Activated CD8-positive, alpha-beta memory T cell treated with anti-CD3 and anti-CD28 coated beads, Interleukin-2, amount 50 U/mL, for 1 hour (primary cell): ENCODE measurements at regions not wholly inside any gene's neighbourhood (a gene's known extent, or its start where the extent isn't known, plus 50 kb on each side); places are given as distances from the start of the nearest gene placed in this dataset.

ENCODE experiments used
- DNase-seq: peaks from one replicate; pipeline ENCODE4 v3.0.0-alpha.2; 2020; ENCODE audit errors: extremely low read depth

GRCh38 chr1:23639460-23640095 lies 52.0 kb upstream of the RPL11 start:
- DNase-seq, result no peak

DNA sequence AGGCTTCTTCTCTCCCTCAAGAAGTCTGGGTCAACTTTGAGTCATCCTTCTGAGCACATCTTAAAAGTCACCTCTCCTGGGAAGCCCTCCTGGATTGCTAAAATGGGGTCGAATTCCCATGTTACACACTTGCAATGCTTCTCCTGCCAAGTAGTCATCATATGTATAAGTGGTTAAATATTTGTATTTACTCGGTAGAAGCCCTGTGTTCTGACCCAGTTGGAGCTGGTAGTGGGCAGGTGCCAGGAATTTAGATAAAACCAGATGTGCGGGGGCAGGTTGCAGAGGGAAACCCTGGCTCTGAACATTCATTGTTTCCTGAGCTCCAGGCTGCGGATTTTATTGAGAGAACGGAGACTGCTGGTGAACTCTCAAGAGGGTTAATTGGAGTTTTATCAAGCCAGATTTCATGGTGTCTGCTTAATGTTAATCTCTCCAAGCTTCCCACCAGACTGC lies 52.8 kb upstream of the RPL11 start:
- DNase-seq, result no peak

- no peak for DNase-seq
These were observed 53.4 kb upstream of the RPL11 start for GRCh38 chr1:23638188-23638619.

DNA sequence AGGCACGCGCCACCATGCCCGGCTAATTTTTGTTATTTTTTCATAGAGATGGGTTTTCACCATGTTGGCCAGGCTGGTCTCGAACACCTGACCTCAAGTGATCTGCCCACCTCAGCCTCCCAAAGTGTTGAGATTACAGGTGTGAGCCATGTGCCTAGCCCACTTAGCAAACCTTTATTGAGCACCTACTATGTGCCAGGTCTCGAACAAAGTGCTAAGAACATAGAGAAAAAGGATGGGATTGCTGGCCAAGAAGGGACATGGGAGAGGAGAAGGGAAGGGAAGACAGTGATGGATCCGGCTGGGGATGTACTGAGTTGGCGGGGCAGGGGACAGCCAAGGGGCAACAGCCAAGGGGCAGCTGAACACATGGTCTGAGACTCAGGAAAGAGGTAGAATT lies 55.6 kb upstream of the RPL11 start:
- no peak for DNase-seq

DNA sequence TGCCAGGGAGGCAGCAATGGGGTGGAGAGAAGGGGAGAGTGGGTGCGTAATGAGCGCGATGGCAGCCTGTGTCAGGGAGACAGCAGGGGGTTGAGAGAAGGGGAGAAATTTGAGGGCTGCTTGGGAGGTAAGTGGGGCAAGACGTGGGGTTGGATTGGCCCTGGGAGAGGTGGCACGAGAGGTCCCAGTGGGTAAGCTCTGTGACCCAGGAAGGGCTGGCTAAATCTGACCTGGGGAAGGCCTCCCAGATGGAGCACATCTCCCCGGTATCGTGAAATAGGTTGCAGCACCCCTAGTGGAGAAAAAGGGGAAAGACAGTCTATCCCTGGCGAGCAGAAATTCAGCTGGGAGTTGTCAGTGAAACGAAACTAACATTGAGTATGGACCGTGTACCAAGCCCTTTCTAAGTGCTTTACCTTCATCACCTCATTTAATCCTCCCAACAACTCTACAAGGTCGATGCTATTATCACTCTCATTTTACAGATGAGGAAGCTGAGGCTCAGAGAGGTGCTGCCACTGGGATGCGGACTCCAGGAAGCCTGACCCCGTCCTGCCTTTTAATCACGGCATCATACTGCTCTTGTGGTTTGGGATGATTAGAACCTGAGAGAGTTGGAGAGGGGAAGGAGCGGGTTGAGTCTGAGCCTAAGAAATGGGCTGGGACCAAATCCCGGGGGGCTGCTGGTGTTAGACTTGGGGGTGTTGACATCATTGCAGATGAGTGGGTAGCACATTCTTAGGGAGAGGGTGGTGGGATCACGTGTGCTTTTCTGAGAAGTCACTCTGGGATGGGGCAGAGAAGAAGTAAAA lies 56.6 kb upstream of the RPL11 start:
- no peak for DNase-seq

GRCh38 chr1:23634518-23634839 lies 57.1 kb upstream of the RPL11 start:
- DNase-seq, result no peak

GRCh38 chr1:23632479-23633160 lies 59.0 kb upstream of the RPL11 start:
- DNase-seq, result no peak

DNA sequence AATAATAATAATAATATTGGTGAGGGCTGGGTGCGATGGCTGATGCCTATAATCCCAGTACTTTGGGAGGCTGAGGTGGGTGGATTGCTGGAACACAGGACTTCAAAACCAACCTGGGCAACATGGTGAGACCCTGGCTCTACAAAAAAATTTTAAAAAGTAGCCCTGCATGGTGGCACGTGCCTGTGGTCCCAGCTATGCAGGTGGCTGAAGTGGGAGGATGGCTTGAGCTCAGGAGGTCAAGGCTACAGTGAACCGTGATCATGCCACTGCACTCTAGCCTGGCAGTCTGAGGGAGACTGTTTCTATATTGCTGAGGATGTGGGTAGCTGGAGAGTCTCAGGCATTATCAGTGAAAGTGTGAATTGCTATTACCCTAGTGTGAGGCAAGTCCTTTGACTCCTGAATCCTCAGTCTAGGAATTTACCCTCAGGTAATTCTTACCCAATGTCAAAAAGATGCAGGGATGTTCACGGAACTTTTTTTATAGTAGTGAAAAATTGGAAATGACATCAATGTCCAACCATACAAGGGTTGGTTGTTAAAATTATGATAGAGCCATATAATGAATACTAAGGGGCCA lies 61.8 kb upstream of the RPL11 start:
- DNase-seq, result no peak

DNA sequence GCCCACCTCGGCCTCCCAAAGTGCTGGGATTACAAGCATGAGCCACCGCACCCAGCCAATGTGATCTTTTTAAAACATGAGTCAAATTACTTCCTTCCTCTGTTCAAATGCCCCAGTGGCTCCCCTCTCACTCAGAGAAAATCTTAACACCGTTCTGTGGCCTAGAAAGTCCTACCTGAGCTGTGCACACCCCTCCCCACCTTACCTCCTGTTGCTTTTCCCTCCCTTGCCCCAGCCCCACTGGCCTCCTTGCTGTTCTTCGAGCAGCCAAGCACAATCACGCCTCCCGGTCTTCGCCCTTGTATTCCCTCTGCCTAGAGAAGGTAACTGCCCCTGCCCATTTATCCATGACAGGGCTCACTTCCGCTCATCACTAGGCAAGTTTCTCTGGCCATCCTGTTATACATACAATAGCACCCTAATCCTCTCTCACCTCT lies 62.6 kb upstream of the RPL11 start:
- no peak for DNase-seq

DNA sequence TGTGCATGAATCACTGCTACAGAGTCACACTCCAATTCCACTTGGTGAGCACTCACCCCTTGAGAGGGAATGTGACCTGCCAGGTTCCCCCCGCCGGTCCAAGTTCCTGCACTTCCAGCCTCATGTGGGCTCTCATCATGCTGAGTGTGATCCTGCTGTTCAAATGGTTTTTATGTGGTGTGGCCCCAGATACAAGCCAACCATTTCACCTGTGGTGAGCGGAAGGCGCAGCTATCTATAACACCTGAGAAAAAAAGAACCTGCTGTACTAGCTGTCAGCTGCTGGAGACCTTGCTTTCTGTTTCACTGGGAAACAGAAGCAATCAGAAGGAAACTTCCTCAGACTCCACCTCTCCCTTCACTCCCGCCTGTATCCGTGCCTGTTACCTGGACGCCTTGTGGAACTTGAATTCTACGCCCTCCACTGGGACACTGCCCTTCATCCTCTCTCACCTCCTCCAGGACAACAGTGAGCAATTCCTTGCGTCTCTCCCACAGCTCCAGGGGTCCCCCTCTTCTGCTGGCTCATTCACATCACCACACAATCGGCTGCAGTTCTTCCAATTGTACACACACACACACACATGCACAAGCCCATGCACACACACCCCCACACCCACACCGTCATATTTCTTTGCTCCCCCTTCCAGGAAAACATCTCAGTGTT lies 64.4 kb upstream of the RPL11 start:
- DNase-seq, result no peak

DNA sequence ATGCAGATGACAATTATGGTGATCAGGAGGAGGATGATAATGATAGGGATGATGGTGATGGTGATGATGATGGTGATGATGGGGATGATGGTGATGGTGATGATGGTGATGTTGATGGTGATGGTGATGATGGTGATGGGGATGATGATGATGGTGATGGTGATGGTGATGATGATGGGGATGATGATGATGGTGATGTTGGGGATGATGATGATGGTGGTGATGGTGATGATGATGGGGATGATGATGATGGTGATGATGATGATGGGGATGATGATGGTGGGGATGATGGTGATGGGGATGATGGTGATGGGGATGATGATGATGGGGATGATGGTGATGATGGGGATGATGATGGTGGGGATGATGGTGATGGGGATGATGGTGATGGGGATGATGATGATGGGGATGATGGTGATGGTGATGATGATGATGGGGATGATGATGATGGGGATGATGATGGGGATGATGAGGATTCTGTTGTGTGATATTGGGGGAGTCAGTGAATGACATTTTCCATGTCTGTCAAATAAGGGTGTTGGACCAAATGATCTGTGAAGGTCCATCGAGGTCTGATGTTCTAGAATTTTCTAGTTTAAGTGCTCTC lies 65.6 kb upstream of the RPL11 start:
- DNase-seq, result no peak

GRCh38 chr1:23625459-23625858 lies 66.1 kb upstream of the RPL11 start:
- DNase-seq, result no peak

DNA sequence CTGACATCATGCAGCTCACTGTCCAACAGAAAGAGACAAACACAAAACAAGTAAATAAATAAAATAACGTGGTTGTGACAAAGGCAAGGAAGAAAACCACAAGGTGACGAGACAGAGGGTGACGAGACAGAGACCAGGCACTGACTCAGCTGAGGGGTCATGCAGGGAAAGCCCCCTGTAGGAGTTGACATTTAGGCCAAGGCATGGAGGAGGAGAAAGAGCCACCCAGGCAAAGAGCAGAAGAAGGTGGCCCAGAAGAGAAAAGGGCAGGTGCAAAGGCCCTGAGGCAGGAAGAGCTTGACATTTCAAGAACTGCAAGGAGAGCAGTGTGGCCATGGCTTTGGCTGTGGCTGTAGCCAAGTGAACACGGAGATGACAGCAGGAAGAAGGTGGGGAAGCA lies 65.1 kb upstream of the ID3 start:
- DNase-seq, result no peak

DNA sequence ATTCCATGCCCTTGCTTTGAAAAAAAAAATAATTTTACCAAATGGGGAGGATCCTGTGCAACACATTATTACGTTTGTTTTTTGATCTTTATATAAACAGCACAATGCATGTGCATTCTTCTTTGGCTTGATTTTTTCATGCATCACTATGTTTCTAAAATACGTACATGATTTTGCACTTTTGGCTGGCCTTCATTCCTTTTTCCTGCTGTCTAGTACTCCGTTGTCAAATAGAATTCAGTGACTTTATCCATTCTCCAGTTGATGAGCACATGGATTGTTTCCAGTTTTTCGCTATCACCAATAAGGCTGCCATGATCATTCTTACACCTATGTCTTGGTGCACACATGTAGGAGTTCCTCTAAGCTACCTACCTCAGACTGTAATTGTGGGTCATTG lies 63.0 kb upstream of the ID3 start:
- no peak for DNase-seq

GRCh38 chr1:23620605-23621004 lies 61.3 kb upstream of the ID3 start:
- no peak for DNase-seq

GRCh38 chr1:23619299-23620188 lies 60.2 kb upstream of the ID3 start:
- DNase-seq, result peak; percentile 57

DNA sequence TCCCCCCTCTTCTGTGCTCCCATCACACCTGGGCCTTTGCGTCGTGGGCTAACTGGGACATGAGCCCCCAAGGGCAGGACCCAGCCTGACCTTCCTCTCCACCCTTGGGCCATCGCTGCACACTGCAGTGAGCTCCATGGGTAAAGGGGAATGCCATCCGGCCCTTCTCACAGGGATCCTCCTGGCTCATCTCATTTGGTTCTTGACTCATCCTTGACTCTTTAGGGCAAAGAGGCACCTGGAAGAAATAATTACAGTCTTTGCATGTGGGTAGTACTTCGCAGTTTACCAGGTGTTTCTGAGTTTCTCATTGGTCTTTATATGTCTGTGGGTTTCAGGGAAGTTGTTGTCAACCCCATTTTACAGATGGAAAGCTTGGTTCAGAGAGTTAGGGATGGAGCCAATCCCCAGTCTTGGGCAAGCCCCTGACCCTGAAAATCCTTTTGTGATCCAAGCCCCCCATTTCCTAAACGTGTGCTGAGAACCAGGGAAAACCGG lies 59.3 kb upstream of the ID3 start:
- DNase-seq, result no peak

DNA sequence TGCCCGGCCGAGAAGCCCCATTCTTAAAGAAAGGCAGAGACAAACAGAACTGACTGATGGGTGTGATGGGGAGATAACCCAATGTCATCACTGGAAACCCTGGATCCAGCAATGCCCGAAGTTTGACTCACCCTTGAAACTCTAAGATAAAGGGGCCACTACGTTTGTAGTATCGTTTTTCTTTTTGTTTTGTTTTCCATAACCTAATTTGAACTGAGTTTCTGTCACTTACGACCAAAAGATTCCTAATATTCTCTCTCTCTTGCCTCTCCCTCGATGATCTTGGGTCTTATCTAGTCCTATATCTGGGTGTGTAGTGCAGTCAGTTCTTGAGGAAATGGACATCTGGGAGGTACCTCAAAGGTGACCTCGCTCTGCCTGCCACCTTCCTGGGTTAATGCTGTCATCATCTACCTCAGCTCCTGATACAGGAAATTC lies 57.8 kb upstream of the ID3 start:
- DNase-seq, result no peak

DNA sequence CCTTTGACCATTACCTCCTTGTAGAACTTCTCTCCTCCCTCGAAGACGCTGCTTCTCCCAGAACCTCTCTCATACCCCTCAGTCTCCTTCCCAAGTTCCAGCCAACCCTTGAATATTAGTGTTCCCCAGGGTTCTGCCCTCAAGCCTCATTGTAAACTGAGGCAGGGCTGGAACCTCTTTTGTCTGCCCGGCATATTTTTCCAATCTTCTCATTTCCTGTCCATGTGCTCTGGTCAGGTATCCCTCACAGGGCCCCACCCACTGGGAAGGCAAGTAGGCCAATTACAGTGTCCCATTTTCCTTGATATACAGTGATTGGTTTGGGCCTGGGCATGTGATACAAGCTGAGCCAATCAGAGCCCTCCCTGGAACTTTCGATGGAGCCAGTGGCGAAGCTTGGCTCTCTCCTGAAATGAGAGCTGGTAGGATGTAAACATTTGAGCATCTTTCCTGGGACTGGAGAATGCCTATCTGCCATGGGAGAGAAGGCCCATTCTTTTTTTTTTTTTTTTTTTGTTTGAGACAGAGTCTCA lies 57.1 kb upstream of the ID3 start:
- no peak for DNase-seq

DNA sequence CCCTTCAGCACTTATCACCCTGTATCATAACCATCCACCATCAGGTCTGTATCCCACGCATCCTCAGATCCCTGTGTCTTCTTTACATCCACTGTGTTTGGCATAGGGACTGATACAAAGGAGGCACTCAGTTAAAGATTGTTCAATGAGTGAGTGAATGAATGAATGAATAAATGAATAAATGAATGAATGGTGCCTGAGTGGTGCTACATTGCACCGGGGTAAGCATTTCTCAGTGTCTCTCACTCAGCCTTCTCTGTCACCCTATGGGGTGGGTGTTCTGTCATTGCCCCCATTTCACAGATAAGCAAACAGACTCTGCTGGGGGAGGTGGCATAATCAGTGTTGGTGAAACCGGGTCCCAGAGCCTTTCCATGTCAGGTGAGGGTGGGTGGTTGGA lies 56.6 kb upstream of the ID3 start:
- DNase-seq, result no peak
